Lower leg skin (tissue), 3 donors: ENCODE measurements at regions not wholly inside any gene's neighbourhood (a gene's known extent, or its start where the extent isn't known, plus 50 kb on each side); places are given as distances from the start of the nearest gene placed in this dataset.

Source experiments
- CTCF ChIP-seq, 3 donors: fragments of 450-650 bp; IDR thresholded peaks; one replicate each; pipeline ENCODE4 v1.5.1; 2016; ENCODE audit warnings: antibody characterized with exemption in 3 of 3, mild to moderate bottlenecking in 3 of 3, moderate library complexity in 2 of 3
- POLR2A ChIP-seq, 2 donors: fragments of 450-650 bp; IDR thresholded peaks; one replicate each; pipeline ENCODE4 v1.6.1; 2016 to 2017; ENCODE audit warnings: antibody characterized with exemption in 2 of 2, mild to moderate bottlenecking in 1 of 2, moderate library complexity in 1 of 2

- no peak for TF ChIP-seq CTCF (IDR thresholded peaks at IDR 0.05)
- TF ChIP-seq POLR2A (IDR thresholded peaks at IDR 0.05), result no peak
Measured at GRCh38 chr1:221429264-221429663, 312.6 kb downstream of the DUSP10 start.
